Nephron (organoid): ENCODE measurements at regions not wholly inside any gene's neighbourhood (a gene's known extent, or its start where the extent isn't known, plus 50 kb on each side); places are given as distances from the start of the nearest gene placed in this dataset.

Experiments used
- H3K27ac Mint-ChIP-seq, 3 experiments: 2 replicates each; pipeline ENCODE4 v1.8.0; 2020; ENCODE audit warnings: mixed read lengths in 3 of 3, mild to moderate bottlenecking in 2 of 3, moderate library complexity in 1 of 3
- H3K27me3 Mint-ChIP-seq: 2 replicates; pipeline ENCODE4 v1.8.0; 2021; ENCODE audit warnings: low read depth, mild to moderate bottlenecking, moderate library complexity, mixed read lengths
- H3K36me3 Mint-ChIP-seq: 2 replicates; pipeline ENCODE4 v1.8.0; 2020; ENCODE audit warnings: low read depth, mixed read lengths
- H3K4me1 Mint-ChIP-seq: 2 replicates; pipeline ENCODE4 v1.8.0; 2020; ENCODE audit warnings: mixed read lengths
- H3K4me3 Mint-ChIP-seq, 3 experiments: 2 replicates each; pipeline ENCODE4 v1.8.0; 2020; ENCODE audit warnings: mild to moderate bottlenecking in 3 of 3, mixed read lengths in 3 of 3, moderate library complexity in 2 of 3
- H3K9me3 Mint-ChIP-seq: 2 replicates; pipeline ENCODE4 v1.8.0; 2020; ENCODE audit warnings: mixed read lengths
- CTCF ChIP-seq, 3 experiments: fragments of 200-600 bp; sonication (generic); IDR thresholded peaks; one replicate each; pipeline ENCODE4 v1.5.0; 2021; ENCODE audit warnings: antibody characterized with exemption in 3 of 3; ENCODE audit not compliant: unreplicated experiment in 3 of 3

GRCh38 chr13:56706485-56706884, 434.2 kb upstream of the PRR20A start:
- Mint-ChIP-seq H3K27me3 (no peaks in the 10 kb centered on the region), H3K27ac (no peak overlapping the region), H3K4me3 (no peak overlapping the region), H3K36me3 (no peaks in the 10 kb centered on the region), H3K9me3 (no peaks in the 10 kb centered on the region), H3K4me1 (no peaks in the 10 kb centered on the region)
- TF ChIP-seq CTCF (IDR thresholded peaks at IDR 0.05; ENCODE audit: unreplicated experiment in 3 of 3): no peak

- no peak overlapping the region for H3K27ac Mint-ChIP-seq
- H3K36me3 Mint-ChIP-seq: no peaks in the 10 kb centered on the region
- H3K9me3 Mint-ChIP-seq: no peaks in the 10 kb centered on the region
- no peak overlapping the region for H3K4me3 Mint-ChIP-seq
- no peaks in the 10 kb centered on the region for H3K4me1 Mint-ChIP-seq
- TF ChIP-seq CTCF (IDR thresholded peaks at IDR 0.05; ENCODE audit: unreplicated experiment in 3 of 3): no peak
- H3K27me3 Mint-ChIP-seq: no peaks in the 10 kb centered on the region
These were observed 427.1 kb upstream of the PRR20A start for GRCh38 chr13:56713656-56714055.

GRCh38 chr13:56718791-56719190, 421.9 kb upstream of the PRR20A start:
- Mint-ChIP-seq H3K27me3 (no peaks in the 10 kb centered on the region), H3K4me1 (no peaks in the 10 kb centered on the region), H3K4me3 (no peak overlapping the region), H3K9me3 (no peaks in the 10 kb centered on the region), H3K27ac (no peak overlapping the region), H3K36me3 (no peaks in the 10 kb centered on the region)
- TF ChIP-seq CTCF (IDR thresholded peaks at IDR 0.05; ENCODE audit: unreplicated experiment in 3 of 3): no peak

- H3K4me3 Mint-ChIP-seq: no peak overlapping the region
- TF ChIP-seq CTCF (IDR thresholded peaks at IDR 0.05; ENCODE audit: unreplicated experiment in 3 of 3): no peak
- H3K4me1 Mint-ChIP-seq: no peaks in the 10 kb centered on the region
- H3K36me3 Mint-ChIP-seq: no peaks in the 10 kb centered on the region
- no peaks in the 10 kb centered on the region for H3K27me3 Mint-ChIP-seq
- no peaks in the 10 kb centered on the region for H3K9me3 Mint-ChIP-seq
- H3K27ac Mint-ChIP-seq: no peak overlapping the region
These were observed 419.9 kb upstream of the PRR20A start for GRCh38 chr13:56720841-56721240.

- H3K27ac Mint-ChIP-seq: no peak overlapping the region
- TF ChIP-seq CTCF (IDR thresholded peaks at IDR 0.05; ENCODE audit: unreplicated experiment in 3 of 3): no peak
- no peaks in the 10 kb centered on the region for H3K36me3 Mint-ChIP-seq
- H3K4me1 Mint-ChIP-seq: no peaks in the 10 kb centered on the region
- H3K4me3 Mint-ChIP-seq: no peak overlapping the region
- no peaks in the 10 kb centered on the region for H3K9me3 Mint-ChIP-seq
- H3K27me3 Mint-ChIP-seq: no peaks in the 10 kb centered on the region
These were observed 405.2 kb upstream of the PRR20A start for GRCh38 chr13:56735537-56735942.

GRCh38 chr13:56736966-56737365, 403.8 kb upstream of the PRR20A start:
- no peaks in the 10 kb centered on the region for H3K4me1 Mint-ChIP-seq

More at GRCh38 chr13:56736966-56737365, 403.8 kb upstream of the PRR20A start:
- Mint-ChIP-seq H3K27ac (no peak overlapping the region), H3K36me3 (no peaks in the 10 kb centered on the region), H3K27me3 (no peaks in the 10 kb centered on the region), H3K4me3 (no peak overlapping the region), H3K9me3 (no peaks in the 10 kb centered on the region)
- no peak for TF ChIP-seq CTCF (IDR thresholded peaks at IDR 0.05; ENCODE audit: unreplicated experiment in 3 of 3)
